Mucosa of gallbladder (tissue), 1 donor: ENCODE measurements at regions not wholly inside any gene's neighbourhood (a gene's known extent, or its start where the extent isn't known, plus 50 kb on each side); places are given as distances from the start of the nearest gene placed in this dataset.

Source experiments
- DNase-seq: peaks from one replicate; pipeline ENCODE4 v3.0.0-alpha.2; 2020; ENCODE audit warnings: low spot score
- donor health status: DM: no; HTN: no; CAD: no.

DNA sequence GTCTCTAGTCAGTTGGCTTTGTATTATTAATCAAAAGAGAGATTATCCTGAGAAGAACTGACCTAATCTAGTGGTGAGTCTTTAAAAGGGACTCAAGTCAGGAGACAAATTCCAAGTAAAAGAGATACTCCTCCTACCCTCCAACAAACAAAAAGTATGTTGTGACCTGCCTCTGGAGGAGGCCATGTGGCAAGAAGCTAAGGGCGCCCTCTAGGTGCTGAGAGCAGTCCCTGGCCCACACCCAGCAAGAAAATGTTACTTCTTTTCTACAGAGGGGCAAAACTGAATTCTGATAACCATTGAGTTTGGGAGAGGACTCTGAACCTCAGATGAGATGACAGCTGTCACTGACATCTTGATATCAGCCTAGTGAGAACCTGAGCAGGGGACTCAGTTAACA is 953.6 kb upstream of the AGA start:
- DNase-seq, result no peak

DNA sequence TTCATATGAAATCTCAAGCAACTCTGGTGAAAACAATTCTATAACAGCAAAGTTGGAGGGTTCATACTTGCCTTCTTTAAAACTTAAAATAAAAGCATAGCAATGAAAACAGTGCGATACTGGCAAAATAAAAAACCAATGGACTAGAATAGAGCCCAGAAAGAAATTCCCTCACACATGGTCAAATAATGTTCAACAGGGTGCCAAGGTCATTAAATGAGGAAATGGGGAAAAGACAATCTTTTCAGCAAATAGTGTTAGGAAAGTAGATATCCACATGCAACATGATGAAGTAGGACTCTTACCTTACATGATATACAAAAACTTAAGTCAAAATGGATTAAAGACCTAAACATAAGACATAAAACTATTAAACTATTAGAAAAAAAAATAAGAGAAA is 970.2 kb upstream of the AGA start:
- no peak for DNase-seq

DNA sequence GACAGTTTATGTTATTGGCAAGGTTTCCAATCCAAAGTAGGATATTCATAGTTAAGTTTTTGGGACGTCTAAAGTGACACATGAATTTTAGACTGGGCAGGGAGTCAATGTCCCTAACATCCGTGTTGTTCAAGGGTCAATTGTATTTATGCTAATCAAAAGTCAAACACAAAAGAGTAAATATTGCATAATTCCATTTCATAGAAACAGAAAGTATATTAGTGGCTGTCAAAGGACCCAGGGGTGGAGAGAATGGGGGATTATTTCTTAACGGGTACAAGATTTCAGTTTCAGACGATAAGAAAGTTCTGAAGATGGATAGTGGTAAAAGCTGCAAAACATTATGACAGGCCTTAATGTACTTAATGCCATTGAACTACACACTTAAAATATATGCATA is 971.8 kb upstream of the AGA start:
- no peak for DNase-seq

DNA sequence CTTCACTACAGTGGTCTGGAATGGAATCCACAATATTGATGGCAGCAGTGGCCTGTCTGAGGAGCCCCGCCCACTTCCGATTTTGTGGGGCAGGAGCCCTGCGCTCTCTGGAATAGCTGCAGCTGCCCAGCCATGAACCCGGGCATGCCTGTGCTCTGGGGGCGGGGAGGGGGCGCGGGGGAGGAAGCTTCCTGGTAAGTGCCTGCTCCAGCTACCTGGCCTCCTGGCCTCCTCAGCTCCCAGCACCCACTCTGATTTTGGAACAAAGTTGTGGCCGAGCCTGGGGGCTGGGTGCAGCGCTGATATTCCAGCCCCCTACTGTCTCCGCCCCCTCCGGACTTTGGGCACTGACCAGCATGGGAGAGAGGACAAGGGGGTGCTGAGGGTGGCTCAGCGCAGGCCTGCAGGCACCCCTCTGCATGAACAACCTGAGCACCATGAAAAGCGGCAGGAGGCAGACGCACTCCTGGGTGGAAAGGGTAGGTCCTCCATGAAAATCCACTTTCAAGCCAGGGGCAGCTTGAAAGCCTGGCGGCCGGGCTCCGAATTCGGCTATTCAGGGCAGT is 972.7 kb upstream of the AGA start:
- DNase-seq, result no peak

DNA sequence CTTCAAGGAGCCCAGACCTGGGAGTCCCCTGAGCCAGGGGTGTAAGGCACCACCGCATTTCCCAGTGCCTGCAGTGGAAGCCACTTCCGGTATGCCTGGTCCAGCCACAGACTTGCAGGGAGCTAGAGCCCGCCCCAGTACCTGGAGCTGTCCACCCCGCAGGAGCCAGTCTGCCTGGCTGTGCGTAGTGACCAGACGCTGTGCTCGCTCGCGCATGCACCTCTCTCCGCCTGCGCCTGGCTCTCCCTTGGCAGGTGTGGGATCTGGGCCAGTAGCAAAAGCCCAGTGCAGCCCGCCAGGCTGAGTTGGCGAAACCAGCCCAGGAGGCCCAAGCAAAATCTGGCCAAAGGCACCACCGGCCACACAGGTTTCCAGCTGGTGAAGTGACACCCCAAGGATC is 973.7 kb upstream of the AGA start:
- no peak for DNase-seq

DNA sequence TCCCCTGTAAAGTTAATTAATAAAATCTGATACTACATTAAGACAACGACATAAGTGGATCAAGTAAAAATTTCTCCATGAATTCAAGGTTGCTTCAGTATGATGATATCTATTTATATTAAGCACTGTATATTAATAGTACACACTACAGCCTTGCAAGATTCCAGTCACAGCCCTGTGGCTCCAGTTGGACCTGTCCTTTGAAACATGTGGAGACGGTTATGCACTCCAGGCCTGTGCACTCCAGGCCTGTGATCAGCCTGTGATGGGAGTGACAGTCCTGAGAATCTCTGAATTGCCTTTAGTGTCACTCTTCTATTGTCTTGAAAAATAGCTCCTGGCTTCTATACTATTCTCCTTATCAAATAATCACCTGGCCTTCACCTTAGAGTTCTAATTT is 981.1 kb upstream of the AGA start:
- no peak for DNase-seq

DNA sequence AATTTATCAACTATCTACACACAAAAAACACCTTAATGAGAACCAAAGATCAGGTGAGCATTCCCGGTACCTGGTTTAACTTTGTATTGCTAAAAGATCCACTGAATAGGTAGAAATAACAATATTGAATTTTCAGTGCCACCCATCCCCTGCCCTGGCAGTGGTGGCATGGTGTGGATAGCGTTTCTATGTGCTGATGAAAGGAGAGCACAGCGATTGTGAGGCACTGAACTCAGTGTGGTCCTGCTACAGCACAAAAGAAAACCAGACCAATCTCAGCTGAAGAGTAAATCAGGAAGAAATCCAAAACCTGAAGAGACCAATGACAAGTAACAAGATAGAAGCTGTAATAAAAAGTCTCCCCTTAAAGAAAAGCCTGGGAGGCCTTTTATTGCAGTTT is 984.6 kb upstream of the AGA start:
- no peak for DNase-seq

DNA sequence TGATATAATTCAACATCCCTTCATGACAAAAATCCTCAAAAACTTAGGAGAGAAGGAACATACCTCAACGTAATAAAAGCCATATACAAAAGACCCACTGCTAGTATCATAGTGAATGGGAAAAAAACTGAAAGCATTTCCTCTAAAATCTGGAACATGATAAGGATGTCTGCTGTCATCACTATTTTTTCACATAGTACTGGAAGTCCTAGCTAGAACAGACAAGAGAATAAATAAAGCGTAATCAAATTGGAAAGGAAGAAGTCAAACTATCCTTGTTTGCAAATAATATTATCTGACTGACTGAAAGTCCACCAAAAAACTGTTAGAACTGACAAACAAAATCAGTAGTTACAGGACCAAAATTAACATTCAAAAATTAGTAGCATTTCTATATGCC is 985.4 kb upstream of the AGA start:
- DNase-seq, result no peak

DNA sequence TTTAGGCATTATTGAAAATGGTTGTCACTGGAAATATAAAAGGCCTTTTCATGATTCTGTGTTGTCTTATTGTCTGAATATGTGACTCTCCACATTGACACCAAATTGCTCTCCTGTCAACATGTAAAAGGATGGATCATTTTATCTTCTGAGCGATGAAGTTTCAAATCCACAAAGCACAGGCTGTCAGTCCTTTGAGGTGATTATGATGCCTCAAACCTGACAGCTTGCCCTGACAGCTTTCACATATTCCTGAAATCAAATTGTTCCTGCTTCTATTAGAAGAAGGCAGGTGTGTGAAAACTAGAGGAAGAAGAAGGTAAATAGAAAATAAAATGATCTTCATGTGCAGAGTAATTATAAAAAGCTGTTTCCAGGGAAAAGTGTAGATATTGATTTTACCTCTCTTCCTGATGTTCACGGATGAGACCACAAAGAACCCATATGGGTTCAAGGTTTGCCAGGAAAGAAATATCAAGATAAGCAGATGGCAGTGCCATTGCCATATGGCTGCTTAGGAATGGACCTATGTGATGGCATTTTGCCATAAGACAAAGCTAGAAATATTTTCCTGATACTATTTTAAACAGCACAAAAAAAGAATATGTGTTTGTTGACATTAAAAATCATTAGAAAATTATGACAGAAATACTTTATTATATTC is 1006.3 kb upstream of the AGA start:
- no peak for DNase-seq

DNA sequence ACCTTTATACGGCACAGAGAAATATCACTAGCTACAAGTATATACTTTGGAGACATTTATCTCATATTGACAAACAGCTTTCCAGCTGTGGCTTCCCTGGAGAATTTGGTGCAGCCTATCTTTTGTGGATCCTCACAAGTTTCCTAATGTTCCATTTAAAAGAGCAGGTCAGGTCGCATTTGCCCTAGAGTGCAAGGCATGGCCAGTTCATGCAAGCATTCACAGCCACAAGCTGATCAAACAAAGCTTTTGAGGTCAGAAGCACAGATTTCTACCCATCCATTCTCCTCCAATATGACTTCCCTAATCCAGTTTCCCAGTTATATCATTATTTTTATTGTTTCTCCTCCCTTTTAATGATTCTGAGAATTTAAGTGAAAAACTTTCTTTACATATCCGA is 1008.4 kb upstream of the AGA start:
- DNase-seq, result no peak

DNA sequence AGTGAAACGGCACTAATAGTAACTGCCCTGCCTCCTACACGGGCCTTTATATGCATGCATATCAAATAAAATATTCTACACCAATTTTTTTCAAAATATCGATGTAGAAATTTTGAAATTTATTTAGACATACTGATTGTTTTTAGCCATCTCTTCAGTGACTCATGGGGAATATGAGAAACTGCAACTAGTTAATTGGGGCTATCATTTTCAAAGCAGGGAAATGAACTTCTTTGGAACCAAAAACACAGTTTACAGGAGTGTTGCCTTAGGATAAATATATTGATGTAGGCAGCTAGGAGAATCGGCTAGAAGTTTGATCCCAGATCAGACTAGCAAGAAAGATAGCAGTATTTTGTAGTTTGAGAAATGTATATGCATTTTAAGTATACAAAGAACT is 1010.8 kb upstream of the AGA start:
- no peak for DNase-seq

DNA sequence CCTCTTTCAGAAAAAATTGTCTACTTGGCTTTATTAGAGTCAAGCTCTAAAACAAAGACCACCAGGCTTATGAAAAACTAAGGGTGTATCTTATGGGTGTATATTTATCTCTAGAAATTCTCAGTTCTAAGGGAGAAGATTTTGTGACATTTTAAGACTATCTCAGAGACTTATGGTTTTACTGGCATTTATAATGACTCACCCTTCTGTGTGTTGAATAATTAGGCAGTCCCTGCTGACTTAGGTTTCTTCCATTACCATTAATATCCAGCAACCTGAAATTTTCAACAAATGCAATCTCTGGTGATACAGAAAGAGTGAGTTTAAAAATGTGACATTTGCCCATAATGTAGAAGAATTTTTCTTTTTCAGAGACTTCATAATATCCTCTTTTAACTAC is 1015.0 kb upstream of the AGA start:
- DNase-seq, result no peak

DNA sequence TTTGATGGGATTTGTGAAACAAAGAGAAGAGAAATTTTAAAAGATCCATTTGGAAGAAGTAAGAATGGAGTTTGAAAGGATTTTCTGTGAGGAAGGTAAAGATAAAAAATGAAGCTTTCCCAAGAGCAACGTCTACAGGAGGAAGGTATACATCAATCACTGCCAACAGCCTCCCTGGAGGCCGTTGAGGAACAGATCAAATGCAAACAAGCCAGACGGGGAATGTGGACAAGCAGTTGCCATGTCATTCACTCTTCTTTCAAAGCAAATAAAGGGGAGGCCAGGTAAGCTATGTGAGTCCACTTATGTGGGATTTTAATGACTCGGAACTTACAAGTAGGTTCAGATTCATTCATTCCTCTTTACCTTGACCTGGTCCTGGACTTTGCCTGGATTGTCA is 1020.5 kb upstream of the AGA start:
- DNase-seq, result no peak

DNA sequence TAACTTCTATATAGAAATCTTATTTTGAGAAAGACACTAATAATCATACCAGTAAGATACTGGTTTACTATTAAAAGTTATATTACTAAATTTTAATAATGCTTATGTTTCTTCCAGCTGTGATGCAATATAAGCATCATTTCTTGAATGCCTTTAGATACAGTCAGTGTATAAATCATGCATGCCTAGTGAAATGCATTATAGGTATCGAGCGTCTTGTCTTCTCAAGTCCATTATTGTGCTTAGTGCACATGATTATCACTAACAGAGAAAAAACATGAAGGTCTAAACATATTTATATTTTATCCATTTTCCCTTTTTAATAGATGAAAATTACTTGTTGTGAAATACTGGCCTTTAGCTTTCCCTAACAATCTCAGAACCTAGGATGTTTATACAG is 1021.5 kb upstream of the AGA start:
- DNase-seq, result no peak

DNA sequence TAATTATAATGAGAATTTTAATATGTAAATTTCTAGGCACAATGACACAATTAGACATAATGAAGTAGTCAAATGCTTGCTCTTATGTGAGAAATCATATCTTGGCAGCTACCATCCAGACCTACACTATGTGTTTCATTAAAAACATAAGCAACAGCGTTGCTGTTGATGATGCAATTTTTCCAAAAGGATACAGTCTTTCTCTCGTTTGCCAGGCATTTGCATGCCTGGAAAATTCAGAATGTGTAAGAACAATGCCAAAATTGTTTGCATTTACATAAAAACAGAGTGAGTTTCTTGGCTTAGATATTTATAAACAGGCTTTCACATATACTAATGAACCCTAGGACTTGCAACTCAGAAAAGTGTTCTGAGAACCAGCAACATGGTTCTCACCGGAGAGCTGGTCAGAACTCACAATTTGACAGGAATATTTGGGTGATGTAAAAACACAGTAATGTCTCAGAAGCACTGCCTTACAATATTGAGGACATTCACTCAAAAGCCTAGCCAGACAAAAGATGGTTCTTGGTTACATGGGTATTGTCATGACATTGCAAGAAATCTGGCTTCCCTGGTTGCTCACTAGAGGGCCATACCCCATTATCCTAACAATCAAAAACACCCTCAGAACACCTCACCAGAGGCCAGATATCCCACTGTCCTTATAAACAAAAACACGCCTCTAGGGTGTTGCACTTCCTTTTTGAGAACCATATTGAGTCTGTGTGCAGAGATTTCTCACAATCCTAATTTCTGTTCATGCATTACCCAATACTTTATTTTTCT is 1029.0 kb upstream of the AGA start:
- DNase-seq, result no peak

DNA sequence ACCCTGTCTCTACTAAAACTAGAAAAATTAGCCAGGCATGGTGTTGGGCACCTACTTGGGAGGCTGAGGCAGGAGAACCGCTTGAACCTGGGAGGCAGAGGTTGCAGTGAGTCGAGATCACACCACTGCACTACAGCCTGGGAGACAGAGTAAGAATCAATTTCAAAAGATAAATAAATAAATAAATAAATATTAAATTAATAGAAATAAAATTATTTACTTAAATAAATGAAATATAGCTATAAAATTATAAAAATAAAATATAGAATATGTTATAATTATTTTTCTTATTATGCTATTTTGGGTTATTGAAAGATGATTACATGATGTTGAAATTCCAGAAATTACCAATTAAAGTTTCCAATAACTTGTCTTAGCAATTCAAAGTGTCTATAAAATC is 1029.8 kb upstream of the AGA start:
- no peak for DNase-seq

DNA sequence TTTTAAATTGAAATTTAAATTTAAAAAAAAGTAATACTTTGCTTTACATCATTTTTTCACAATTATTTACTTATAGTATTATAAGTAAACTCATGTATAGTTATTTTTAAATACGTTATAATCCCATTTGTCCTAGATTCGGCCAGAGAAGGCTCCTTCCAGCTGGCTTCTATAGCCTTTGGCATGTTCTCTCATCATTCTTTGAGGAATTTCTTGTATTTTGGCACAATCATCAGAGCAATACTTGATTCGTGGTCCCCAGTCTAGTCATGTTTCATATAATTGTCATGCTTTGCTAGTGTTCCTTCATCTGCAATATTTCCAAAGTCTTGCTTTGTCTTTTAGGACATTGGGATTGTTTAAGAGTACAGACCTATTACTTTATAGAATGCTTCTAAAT is 1037.9 kb upstream of the AGA start:
- DNase-seq, result no peak

DNA sequence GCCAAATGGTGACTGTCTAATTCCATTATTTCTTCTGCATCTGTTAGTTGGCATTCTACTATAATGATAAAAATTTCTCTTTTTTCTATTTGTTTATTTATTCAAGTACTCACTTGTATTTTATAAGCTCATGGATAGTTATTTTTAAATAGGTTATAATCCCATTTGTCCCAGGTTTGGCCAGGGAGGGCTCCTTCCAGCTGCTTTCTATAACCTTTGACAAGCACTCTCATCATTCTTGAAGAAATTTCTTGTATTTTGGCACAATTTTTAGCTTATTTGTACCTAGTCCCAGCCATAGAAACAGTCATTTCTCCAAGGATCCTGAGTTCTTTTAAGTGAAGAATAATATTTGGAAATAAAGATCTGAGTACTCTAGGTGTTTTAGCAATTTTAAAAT is 1038.6 kb upstream of the AGA start:
- no peak for DNase-seq

DNA sequence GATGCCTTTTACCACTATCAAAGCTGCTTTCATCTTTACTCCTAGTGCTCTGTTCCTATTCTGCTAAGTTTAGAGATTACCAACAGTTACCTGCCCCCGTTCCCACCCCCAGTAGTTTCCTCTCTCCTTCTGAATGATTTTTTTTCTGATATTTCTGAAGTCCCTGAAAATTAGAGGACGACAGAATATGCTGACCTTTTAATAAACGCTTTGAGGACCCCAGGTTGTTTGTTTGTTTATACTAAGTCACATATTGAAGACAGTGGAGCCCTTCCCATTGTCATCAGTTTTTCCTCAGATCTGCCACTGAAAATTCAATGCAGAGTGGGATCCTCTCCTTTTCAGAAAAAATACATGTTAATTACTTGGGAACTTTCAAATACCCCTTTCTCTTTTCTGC is 1039.3 kb upstream of the AGA start:
- no peak for DNase-seq

DNA sequence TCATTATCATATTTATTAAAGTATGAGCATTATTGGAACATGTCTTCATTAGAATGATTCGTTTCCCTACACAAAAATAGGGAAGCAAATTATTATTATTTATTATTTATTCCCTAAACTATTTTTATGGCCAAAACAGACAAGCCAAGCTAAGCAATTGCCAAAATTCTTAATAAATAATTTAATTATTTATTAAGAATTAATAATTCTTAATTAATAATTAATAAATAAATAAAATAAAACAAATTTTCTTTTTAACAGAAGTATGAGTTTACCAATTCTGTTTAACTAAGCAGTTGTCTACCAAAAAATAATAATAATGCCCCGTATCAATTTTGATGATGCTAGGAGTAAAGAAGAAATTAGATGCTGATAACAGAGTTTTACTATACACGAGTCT is 1080.8 kb upstream of the AGA start:
- DNase-seq, result no peak

DNA sequence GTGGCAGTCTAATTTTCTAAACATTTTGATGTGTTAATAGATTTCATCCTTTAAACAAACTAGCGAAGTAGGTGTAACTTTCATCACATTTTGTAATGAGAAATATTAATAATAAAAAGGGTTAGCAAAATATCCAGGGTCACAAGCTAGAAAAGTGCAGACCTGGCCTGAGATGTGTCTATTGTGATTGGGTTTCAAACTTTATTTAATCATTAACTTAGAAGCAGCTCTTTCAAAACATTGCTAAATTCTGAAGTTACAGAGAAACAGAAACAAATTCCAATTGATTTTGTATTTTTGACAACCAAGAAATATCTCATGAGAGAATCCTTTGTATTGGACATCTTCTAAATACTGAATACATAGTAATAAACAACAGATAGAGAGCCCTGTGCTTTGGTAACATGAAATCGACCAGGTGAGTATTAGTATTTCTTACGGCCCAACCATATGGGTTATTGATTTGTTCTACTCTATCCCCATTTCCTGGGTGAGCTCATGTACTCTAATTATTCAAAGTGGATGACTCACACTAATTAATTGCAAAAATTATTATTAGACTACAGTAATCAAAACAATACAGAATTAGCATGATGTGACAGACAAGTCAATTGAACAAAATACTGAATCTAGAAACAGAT is 1093.8 kb upstream of the AGA start:
- no peak for DNase-seq

DNA sequence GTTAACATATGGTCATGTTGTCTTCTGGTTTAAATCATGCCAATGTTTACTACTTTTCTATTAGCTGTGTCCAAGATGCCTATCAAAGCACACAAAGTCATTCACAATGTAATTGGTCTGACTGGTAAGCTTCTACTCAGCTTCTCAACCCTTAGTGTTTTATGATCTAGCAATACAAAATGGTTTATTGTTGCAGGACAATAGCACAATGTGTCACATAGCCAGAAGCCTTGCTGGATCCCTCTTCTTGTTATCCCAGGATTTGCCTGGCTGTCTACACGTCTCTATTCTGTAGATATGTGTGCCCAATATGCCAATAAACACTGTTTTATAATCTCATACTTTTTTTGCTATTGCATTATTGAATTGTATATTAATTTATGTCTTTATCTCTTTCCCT is 1111.0 kb upstream of the AGA start:
- DNase-seq, result no peak

DNA sequence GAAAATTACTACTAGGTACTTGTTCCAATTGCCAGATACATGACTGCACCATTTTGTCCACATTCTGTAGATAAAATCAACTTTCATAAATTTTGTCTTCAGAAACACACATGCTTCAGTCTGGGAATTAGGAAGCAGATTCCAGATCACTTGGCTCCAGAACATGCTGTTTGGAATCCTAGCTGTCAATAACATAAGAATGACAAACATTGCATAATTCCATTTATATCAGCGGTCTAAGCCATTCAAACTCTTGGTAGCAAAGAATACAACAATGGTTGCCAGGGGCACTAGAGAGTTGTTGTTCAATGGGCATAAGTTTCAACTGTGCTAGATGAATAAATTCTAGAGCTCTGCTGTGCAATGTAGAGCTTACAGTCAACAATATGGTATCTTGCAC is 1112.1 kb upstream of the AGA start:
- no peak for DNase-seq
